H1 (cell line): ENCODE measurements at regions not wholly inside any gene's neighbourhood (a gene's known extent, or its start where the extent isn't known, plus 50 kb on each side); places are given as distances from the start of the nearest gene placed in this dataset.

Experiments
- CHD7 ChIP-seq: fragments of 300-600 bp; sonication (generic); IDR thresholded peaks from 2 replicates; pipeline ENCODE4 v1.7.1; 2012; ENCODE audit warnings: low read length, moderate library complexity, mild to moderate bottlenecking, inconsistent platforms; ENCODE audit not compliant: insufficient replicate concordance
- E2F6 ChIP-seq: IDR thresholded peaks from 2 replicates; pipeline ENCODE4 v1.6.1; 2012; ENCODE audit warnings: inconsistent platforms

- TF ChIP-seq CHD7, result no peak
- no peak for TF ChIP-seq E2F6
- TF ChIP-seq, all 59 proteins: peak for 0
These were observed 376.5 kb upstream of the KLHL29 start (continued) for GRCh38 chr2:23008440-23008839.
